Endodermal cell (in vitro differentiated cells): ENCODE measurements at regions not wholly inside any gene's neighbourhood (a gene's known extent, or its start where the extent isn't known, plus 50 kb on each side); places are given as distances from the start of the nearest gene placed in this dataset.

Source experiments
- DNase-seq: peaks from one replicate; pipeline ENCODE4 v3.0.0-alpha.2; 2017
- H3K27ac ChIP-seq: 2 replicates; pipeline ENCODE4 v1.5.1; 2013; ENCODE audit warnings: mild to moderate bottlenecking, low read depth, low read length, moderate library complexity
- H3K27me3 ChIP-seq: 2 replicates; pipeline ENCODE4 v1.6.1; 2013; ENCODE audit warnings: mild to moderate bottlenecking, low read length, moderate library complexity; ENCODE audit not compliant: insufficient read depth, control insufficient read depth, poor library complexity, severe bottlenecking
- H3K36me3 ChIP-seq: 2 replicates; pipeline ENCODE4 v1.7.0; 2013; ENCODE audit warnings: mild to moderate bottlenecking, low read length, moderate library complexity; ENCODE audit not compliant: control insufficient read depth, insufficient read depth
- H3K4me1 ChIP-seq: one replicate; pipeline ENCODE4 v1.7.0; 2013; ENCODE audit warnings: low read length; ENCODE audit not compliant: control insufficient read depth, insufficient read depth
- H3K4me3 ChIP-seq: 2 replicates; pipeline ENCODE4 v1.5.1; 2013; ENCODE audit warnings: mild to moderate bottlenecking, low read length, moderate library complexity
- H3K9ac ChIP-seq: 2 replicates; pipeline ENCODE4 v1.6.1; 2013; ENCODE audit warnings: mild to moderate bottlenecking, low read length, moderate library complexity; ENCODE audit not compliant: poor library complexity, severe bottlenecking; ENCODE audit errors: extremely low read depth
- H3K9me3 ChIP-seq: 2 replicates; pipeline ENCODE4 v1.6.1; 2013; ENCODE audit warnings: mild to moderate bottlenecking, low read length, moderate library complexity; ENCODE audit not compliant: control insufficient read depth
- H3K27ac Mint-ChIP-seq: 2 replicates; pipeline ENCODE4 v1.8.0; 2020; ENCODE audit warnings: mixed read lengths
- H3K27me3 Mint-ChIP-seq: 2 replicates; pipeline ENCODE4 v1.8.0; 2021; ENCODE audit warnings: mild to moderate bottlenecking, mixed read lengths; ENCODE audit not compliant: insufficient read depth
- H3K36me3 Mint-ChIP-seq: 2 replicates; pipeline ENCODE4 v1.8.0; 2020; ENCODE audit warnings: low read depth, mixed read lengths
- H3K4me1 Mint-ChIP-seq: 2 replicates; pipeline ENCODE4 v1.8.0; 2020; ENCODE audit warnings: mixed read lengths
- H3K4me3 Mint-ChIP-seq: 2 replicates; pipeline ENCODE4 v1.8.0; 2020; ENCODE audit warnings: mild to moderate bottlenecking, moderate library complexity, mixed read lengths
- H3K9me3 Mint-ChIP-seq: 2 replicates; pipeline ENCODE4 v1.8.0; 2020; ENCODE audit warnings: mild to moderate bottlenecking, mixed read lengths
- WGBS, 2 experiments: methylation state at CpG; one replicate each; pipeline versions ENCODE4 v1.1.5 to v1.1.7; 2013; ENCODE audit warnings: missing lambda C conversion rate in 2 of 2, mixed read lengths in 1 of 2; ENCODE audit not compliant: insufficient coverage in 1 of 2, insufficient read length in 1 of 2; 5-methylcytosine and 5-hydroxymethylcytosine counted together
- TF ChIP-seq, protein P1 (sequence below): fragments of 200-600 bp; sonication (generic); conservative IDR thresholded peaks from 2 replicates; pipeline ENCODE4 v1.5.0; 2021; ENCODE audit warnings: antibody characterized with exemption, mild to moderate bottlenecking

DNA sequence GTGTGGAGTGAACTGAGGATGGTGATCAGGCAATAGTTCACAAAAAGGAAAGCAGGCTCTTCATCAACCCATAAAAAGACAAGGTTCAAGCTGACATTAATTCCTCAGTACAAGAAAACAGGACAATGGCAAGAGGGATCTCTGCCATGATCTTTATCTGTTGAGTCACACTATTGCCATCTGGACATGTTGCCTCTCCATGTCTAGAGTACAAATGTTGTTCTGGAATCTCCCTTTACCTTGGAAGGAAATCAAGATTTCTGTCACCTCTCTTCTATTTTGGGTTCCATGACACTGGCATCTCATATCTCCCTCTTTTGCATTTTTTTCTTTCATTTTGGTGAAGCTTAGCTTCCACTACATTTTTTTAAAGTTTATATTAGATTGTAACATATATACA lies 329.1 kb downstream of the USP25 start:
- Histone ChIP-seq H3K4me3 (no peak overlapping the region), H3K27me3 (no peaks in the 10 kb centered on the region), H3K27ac (no peak overlapping the region), H3K9ac (no peak overlapping the region), H3K4me1 (no peaks in the 10 kb centered on the region), H3K9me3 (no peaks in the 10 kb centered on the region), H3K36me3 (no peaks in the 10 kb centered on the region)
- Mint-ChIP-seq H3K4me3 (no peak overlapping the region), H3K27me3 (no peaks in the 10 kb centered on the region), H3K9me3 (peaks cover 2% of the 10 kb centered on the region), H3K4me1 (no peaks in the 10 kb centered on the region), H3K27ac (no peak overlapping the region), H3K36me3 (no peaks in the 10 kb centered on the region)
- no peak for DNase-seq
- TF ChIP-seq, protein P1, sequence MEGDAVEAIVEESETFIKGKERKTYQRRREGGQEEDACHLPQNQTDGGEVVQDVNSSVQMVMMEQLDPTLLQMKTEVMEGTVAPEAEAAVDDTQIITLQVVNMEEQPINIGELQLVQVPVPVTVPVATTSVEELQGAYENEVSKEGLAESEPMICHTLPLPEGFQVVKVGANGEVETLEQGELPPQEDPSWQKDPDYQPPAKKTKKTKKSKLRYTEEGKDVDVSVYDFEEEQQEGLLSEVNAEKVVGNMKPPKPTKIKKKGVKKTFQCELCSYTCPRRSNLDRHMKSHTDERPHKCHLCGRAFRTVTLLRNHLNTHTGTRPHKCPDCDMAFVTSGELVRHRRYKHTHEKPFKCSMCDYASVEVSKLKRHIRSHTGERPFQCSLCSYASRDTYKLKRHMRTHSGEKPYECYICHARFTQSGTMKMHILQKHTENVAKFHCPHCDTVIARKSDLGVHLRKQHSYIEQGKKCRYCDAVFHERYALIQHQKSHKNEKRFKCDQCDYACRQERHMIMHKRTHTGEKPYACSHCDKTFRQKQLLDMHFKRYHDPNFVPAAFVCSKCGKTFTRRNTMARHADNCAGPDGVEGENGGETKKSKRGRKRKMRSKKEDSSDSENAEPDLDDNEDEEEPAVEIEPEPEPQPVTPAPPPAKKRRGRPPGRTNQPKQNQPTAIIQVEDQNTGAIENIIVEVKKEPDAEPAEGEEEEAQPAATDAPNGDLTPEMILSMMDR = no peak

DNA sequence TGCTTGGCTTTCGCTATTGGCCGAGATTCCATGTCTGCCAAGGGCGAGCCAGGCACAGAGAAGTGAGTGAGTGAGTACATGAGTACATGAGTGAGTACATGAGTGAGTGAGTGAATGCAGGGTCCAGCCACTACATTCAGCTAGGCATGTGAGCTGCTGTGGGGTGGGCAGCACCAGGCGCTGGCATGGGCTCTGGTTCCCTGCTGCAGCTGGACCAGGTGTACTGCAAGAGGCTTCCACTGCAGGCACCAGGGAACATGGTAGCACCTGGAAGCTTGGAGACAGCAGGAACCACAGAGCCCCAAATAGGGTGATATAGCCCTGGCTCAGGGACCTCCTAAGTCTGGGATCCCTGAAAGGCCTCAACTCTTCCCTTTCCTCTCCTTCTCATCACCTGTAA lies 330.2 kb downstream of the USP25 start:
- WGBS, 2 experiments = 93 to 100% methylated on average over 3 to 4 of the region's 4 CpGs

DNA sequence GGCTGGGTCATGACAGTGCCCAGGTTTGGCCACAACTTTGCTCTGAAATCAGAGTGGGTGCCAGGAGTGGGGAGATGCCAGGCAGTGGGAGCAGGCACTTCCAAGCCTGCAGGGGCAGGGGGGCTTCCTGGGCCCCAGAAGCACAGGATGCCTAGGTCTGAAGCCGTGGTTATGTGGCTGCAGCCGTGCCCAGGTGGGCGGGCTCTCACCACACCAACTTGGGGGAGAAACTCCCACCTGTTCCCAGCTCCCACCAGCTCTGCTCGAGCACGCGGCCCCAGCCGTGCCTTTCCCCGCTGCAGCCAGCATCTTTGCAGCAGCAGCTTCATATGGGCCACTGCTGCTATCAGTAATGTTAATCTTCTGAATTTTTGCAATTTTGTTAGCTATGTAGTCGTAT lies 331.4 kb downstream of the USP25 start:
- Mint-ChIP-seq H3K27me3 (no peaks in the 10 kb centered on the region), H3K36me3 (no peaks in the 10 kb centered on the region), H3K27ac (no peak overlapping the region), H3K4me1 (no peaks in the 10 kb centered on the region), H3K4me3 (no peak overlapping the region), H3K9me3 (peaks cover 2% of the 10 kb centered on the region)
- H3K4me1 ChIP-seq = no peaks in the 10 kb centered on the region
- no peaks in the 10 kb centered on the region for H3K27me3 ChIP-seq
- H3K36me3 ChIP-seq = no peaks in the 10 kb centered on the region
- TF ChIP-seq, protein P1 = no peak
- no peak for DNase-seq
- H3K9me3 ChIP-seq = no peaks in the 10 kb centered on the region
- no peak overlapping the region for H3K4me3 ChIP-seq
- WGBS, 2 experiments = 94 to 95% methylated on average over 3 to 9 of the region's 9 CpGs
- no peak overlapping the region for H3K27ac ChIP-seq
- no peak overlapping the region for H3K9ac ChIP-seq

More for the DNA sequence above, 330.2 kb downstream of the USP25 start:
- Histone ChIP-seq H3K9ac (no peak overlapping the region), H3K27me3 (no peaks in the 10 kb centered on the region), H3K9me3 (no peaks in the 10 kb centered on the region), H3K27ac (no peak overlapping the region), H3K4me3 (no peak overlapping the region), H3K36me3 (no peaks in the 10 kb centered on the region), H3K4me1 (no peaks in the 10 kb centered on the region)
- no peak for DNase-seq
- Mint-ChIP-seq H3K4me1 (no peaks in the 10 kb centered on the region), H3K4me3 (no peak overlapping the region), H3K27me3 (no peaks in the 10 kb centered on the region), H3K9me3 (peaks cover 2% of the 10 kb centered on the region), H3K27ac (no peak overlapping the region), H3K36me3 (no peaks in the 10 kb centered on the region)
- TF ChIP-seq, protein P1 = no peak
